ENCODE measurements at regions not wholly inside any gene's neighbourhood (a gene's known extent, or its start where the extent isn't known, plus 50 kb on each side); places are given as distances from the start of the nearest gene placed in this dataset.

- Histone ChIP-seq H3K27ac (ENCODE audit: low read length) (no peak overlapping the region), H3K27me3 (ENCODE audit: control insufficient read depth, insufficient read depth, low read length) (no peaks in the 10 kb centered on the region), H3K9me3 (replicated peaks; ENCODE audit: control insufficient read depth, low read depth, low read length) (no peaks in the 10 kb centered on the region), H3K36me3 (ENCODE audit: control insufficient read depth, insufficient read depth, low read length) (no peaks in the 10 kb centered on the region), H3K4me3 (ENCODE audit: low read length) (no peak overlapping the region), H3K4me1 (ENCODE audit: control insufficient read depth, insufficient read depth, low read length) (no peaks in the 10 kb centered on the region)
- DNase-seq: no peak
- WGBS (ENCODE audit: insufficient coverage): no CpG with 5 or more reads among the region's 2 CpGs
Measured at GRCh38 chr4:17380347-17380746, 131.5 kb downstream of the QDPR start.

DNA sequence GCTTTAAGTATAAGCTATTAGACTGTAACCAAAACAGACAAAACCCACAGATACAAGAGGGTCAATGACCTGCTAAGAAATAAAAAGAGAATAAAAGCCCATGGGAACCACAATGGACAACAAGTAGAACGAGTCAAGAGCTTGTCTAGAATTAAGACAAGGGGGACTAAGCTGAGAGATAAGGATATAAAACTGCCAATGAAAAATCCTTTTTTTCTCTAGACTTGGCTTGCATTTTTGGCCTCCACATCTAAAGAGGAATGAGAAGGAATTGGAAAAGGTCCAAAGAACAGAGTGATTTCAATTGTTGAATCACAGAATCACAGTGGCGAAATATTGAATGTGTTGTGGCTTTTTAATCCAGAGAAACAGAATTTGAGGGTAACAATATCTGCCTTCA, 135.7 kb downstream of the QDPR start:
- no peak overlapping the region for H3K27ac ChIP-seq (ENCODE audit: low read length)
- 36% methylated on average over 1 of the region's 2 CpGs for WGBS (ENCODE audit: insufficient coverage)

GRCh38 chr4:17373666-17374065, 138.2 kb downstream of the QDPR start:
- WGBS (ENCODE audit: insufficient coverage): no CpG with 5 or more reads among the region's 2 CpGs

More for the DNA sequence above, 135.7 kb downstream of the QDPR start:
- Histone ChIP-seq H3K36me3 (ENCODE audit: control insufficient read depth, insufficient read depth, low read length) (no peaks in the 10 kb centered on the region), H3K9me3 (replicated peaks; ENCODE audit: control insufficient read depth, low read depth, low read length) (no peaks in the 10 kb centered on the region), H3K27me3 (ENCODE audit: control insufficient read depth, insufficient read depth, low read length) (no peaks in the 10 kb centered on the region), H3K4me1 (ENCODE audit: control insufficient read depth, insufficient read depth, low read length) (no peaks in the 10 kb centered on the region), H3K4me3 (ENCODE audit: low read length) (no peak overlapping the region)
- DNase-seq: peak; percentile 68

GRCh38 chr4:17370818-17371217, 141.1 kb downstream of the QDPR start:
- Histone ChIP-seq H3K4me1 (ENCODE audit: control insufficient read depth, insufficient read depth, low read length) (no peaks in the 10 kb centered on the region), H3K36me3 (ENCODE audit: control insufficient read depth, insufficient read depth, low read length) (no peaks in the 10 kb centered on the region), H3K27ac (ENCODE audit: low read length) (no peak overlapping the region), H3K9me3 (replicated peaks; ENCODE audit: control insufficient read depth, low read depth, low read length) (no peaks in the 10 kb centered on the region), H3K4me3 (ENCODE audit: low read length) (no peak overlapping the region), H3K27me3 (ENCODE audit: control insufficient read depth, insufficient read depth, low read length) (no peaks in the 10 kb centered on the region)
- no peak for DNase-seq
- WGBS (ENCODE audit: insufficient coverage): no CpG with 5 or more reads among the region's 2 CpGs

More at GRCh38 chr4:17373666-17374065, 138.2 kb downstream of the QDPR start:
- no peak overlapping the region for H3K4me3 ChIP-seq (ENCODE audit: low read length)
- no peaks in the 10 kb centered on the region for H3K27me3 ChIP-seq (ENCODE audit: control insufficient read depth, insufficient read depth, low read length)
- no peak overlapping the region for H3K27ac ChIP-seq (ENCODE audit: low read length)
- no peaks in the 10 kb centered on the region for H3K4me1 ChIP-seq (ENCODE audit: control insufficient read depth, insufficient read depth, low read length)
- H3K9me3 ChIP-seq (replicated peaks; ENCODE audit: control insufficient read depth, low read depth, low read length): no peaks in the 10 kb centered on the region
- no peak for DNase-seq
- no peaks in the 10 kb centered on the region for H3K36me3 ChIP-seq (ENCODE audit: control insufficient read depth, insufficient read depth, low read length)

DNA sequence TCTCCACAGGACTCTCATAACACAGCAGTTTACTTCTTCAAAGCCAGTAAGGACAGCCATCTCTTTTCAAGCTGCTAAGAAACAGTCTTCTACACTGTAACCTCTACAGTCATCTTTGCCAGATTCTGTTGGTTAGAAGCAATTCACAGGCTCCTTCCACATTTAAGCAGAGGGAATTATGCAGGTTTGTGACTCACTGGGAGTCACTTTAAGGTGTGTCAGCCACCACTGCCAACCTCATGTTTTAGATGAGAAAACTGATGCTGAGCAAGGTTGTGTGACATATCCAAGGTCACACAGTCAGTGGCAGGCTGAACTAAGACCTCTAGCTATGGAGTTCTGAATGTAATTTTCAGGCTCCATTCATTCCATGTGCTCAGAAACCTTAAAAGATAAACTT, 143.5 kb downstream of the QDPR start:
- no peak overlapping the region for H3K27ac ChIP-seq (ENCODE audit: low read length)
- DNase-seq: no peak
- no peak overlapping the region for H3K4me3 ChIP-seq (ENCODE audit: low read length)
- H3K4me1 ChIP-seq (ENCODE audit: control insufficient read depth, insufficient read depth, low read length): no peaks in the 10 kb centered on the region
- no peaks in the 10 kb centered on the region for H3K9me3 ChIP-seq (replicated peaks; ENCODE audit: control insufficient read depth, low read depth, low read length)
- no peaks in the 10 kb centered on the region for H3K27me3 ChIP-seq (ENCODE audit: control insufficient read depth, insufficient read depth, low read length)
- H3K36me3 ChIP-seq (ENCODE audit: control insufficient read depth, insufficient read depth, low read length): no peaks in the 10 kb centered on the region

DNA sequence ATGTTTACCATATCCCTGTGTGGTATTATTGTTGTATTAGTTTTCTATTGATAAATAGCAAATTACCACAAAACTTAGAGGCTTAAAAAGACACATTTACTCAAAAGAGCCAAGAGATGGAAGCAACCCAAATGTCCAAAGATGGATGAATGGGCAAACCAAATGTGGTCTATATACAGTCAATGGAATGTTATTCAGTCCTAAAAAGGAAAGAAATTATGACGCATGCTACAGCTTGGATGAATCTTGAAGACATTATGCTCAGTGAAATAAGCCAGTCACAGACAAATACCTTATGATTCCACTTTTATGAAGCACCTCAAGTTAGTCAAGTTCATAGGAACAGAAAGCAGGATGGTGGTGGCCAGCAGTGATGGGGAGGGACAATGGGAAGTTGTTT, 144.7 kb downstream of the QDPR start:
- no peaks in the 10 kb centered on the region for H3K36me3 ChIP-seq (ENCODE audit: control insufficient read depth, insufficient read depth, low read length)
- no peaks in the 10 kb centered on the region for H3K4me1 ChIP-seq (ENCODE audit: control insufficient read depth, insufficient read depth, low read length)
- no peak overlapping the region for H3K4me3 ChIP-seq (ENCODE audit: low read length)
- WGBS (ENCODE audit: insufficient coverage): no CpG with 5 or more reads among the region's 1 CpG
- H3K27me3 ChIP-seq (ENCODE audit: control insufficient read depth, insufficient read depth, low read length): no peaks in the 10 kb centered on the region
- no peak for DNase-seq
- no peaks in the 10 kb centered on the region for H3K9me3 ChIP-seq (replicated peaks; ENCODE audit: control insufficient read depth, low read depth, low read length)
- H3K27ac ChIP-seq (ENCODE audit: low read length): no peak overlapping the region

- Histone ChIP-seq H3K36me3 (ENCODE audit: control insufficient read depth, insufficient read depth, low read length) (no peaks in the 10 kb centered on the region), H3K4me3 (ENCODE audit: low read length) (no peak overlapping the region), H3K27ac (ENCODE audit: low read length) (no peak overlapping the region), H3K9me3 (replicated peaks; ENCODE audit: control insufficient read depth, low read depth, low read length) (no peaks in the 10 kb centered on the region), H3K4me1 (ENCODE audit: control insufficient read depth, insufficient read depth, low read length) (no peaks in the 10 kb centered on the region), H3K27me3 (ENCODE audit: control insufficient read depth, insufficient read depth, low read length) (no peaks in the 10 kb centered on the region)
- peak; percentile 43 for DNase-seq
- WGBS (ENCODE audit: insufficient coverage): no CpG with 5 or more reads among the region's 1 CpG
Measured at GRCh38 chr4:17366496-17366895, 145.4 kb downstream of the QDPR start.

GRCh38 chr4:17362430-17362829, 149.5 kb downstream of the QDPR start:
- H3K4me1 ChIP-seq (ENCODE audit: control insufficient read depth, insufficient read depth, low read length): no peaks in the 10 kb centered on the region
- no peaks in the 10 kb centered on the region for H3K36me3 ChIP-seq (ENCODE audit: control insufficient read depth, insufficient read depth, low read length)
- no peak overlapping the region for H3K27ac ChIP-seq (ENCODE audit: low read length)
- no peaks in the 10 kb centered on the region for H3K9me3 ChIP-seq (replicated peaks; ENCODE audit: control insufficient read depth, low read depth, low read length)
- no peaks in the 10 kb centered on the region for H3K27me3 ChIP-seq (ENCODE audit: control insufficient read depth, insufficient read depth, low read length)
- H3K4me3 ChIP-seq (ENCODE audit: low read length): no peak overlapping the region
- WGBS (ENCODE audit: insufficient coverage): no CpG with 5 or more reads among the region's 1 CpG
- no peak for DNase-seq

GRCh38 chr4:17358241-17358640, 153.6 kb downstream of the QDPR start:
- WGBS (ENCODE audit: insufficient coverage): no CpG with 5 or more reads among the region's 4 CpGs
- no peak for DNase-seq

DNA sequence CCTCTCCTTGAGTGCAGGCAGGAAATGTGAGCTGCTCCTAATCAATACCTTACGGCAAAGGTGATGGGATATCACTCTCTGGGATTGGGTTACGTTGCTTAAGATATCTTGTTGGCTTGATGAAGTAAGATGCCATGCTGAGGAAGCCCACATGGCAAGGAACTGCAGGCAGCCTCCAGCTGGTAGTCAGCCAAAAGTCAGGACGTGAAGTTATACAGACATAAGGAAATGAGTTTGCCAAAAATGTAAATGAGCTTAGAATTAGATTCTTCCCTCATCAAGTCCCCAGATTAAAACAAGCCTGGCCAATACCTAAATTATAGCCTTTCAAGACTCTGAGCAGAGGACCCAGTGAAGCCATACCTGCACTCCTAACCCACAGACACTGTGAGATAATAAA, 155.0 kb downstream of the QDPR start:
- no CpG with 5 or more reads among the region's 3 CpGs for WGBS (ENCODE audit: insufficient coverage)

More at GRCh38 chr4:17358241-17358640, 153.6 kb downstream of the QDPR start:
- no peaks in the 10 kb centered on the region for H3K4me1 ChIP-seq (ENCODE audit: control insufficient read depth, insufficient read depth, low read length)
- peaks cover 3% of the 10 kb centered on the region for H3K9me3 ChIP-seq (replicated peaks; ENCODE audit: control insufficient read depth, low read depth, low read length)
- H3K36me3 ChIP-seq (ENCODE audit: control insufficient read depth, insufficient read depth, low read length): no peaks in the 10 kb centered on the region
- H3K27ac ChIP-seq (ENCODE audit: low read length): no peak overlapping the region
- H3K27me3 ChIP-seq (ENCODE audit: control insufficient read depth, insufficient read depth, low read length): no peaks in the 10 kb centered on the region
- H3K4me3 ChIP-seq (ENCODE audit: low read length): no peak overlapping the region

DNA sequence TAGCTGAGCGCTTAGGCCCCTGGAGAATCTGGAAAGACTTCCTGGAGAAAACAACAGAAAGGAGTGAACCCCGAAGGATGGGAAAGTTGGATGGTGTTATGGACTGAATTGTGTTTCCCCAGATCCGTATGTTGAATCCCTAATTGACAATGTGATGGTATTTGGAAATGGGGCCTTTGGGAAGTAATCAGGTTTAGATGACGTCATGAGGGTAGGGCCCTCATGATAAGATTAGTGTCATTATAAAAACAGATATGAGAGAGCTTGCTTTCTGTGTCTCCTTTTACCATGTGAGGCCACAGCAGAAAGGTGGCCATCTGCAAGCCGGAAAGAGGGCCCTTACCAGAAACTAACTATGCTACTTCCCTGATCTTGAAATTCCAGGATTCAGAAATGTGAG, 159.5 kb downstream of the QDPR start:
- Histone ChIP-seq H3K36me3 (ENCODE audit: control insufficient read depth, insufficient read depth, low read length) (no peaks in the 10 kb centered on the region), H3K9me3 (replicated peaks; ENCODE audit: control insufficient read depth, low read depth, low read length) (peaks cover 3% of the 10 kb centered on the region), H3K4me1 (ENCODE audit: control insufficient read depth, insufficient read depth, low read length) (no peaks in the 10 kb centered on the region), H3K27ac (ENCODE audit: low read length) (no peak overlapping the region), H3K27me3 (ENCODE audit: control insufficient read depth, insufficient read depth, low read length) (no peaks in the 10 kb centered on the region), H3K4me3 (ENCODE audit: low read length) (no peak overlapping the region)
- WGBS (ENCODE audit: insufficient coverage): 67% methylated on average over 5 of the region's 5 CpGs
- DNase-seq: no peak

More for the DNA sequence above, 155.0 kb downstream of the QDPR start:
- no peaks in the 10 kb centered on the region for H3K4me1 ChIP-seq (ENCODE audit: control insufficient read depth, insufficient read depth, low read length)
- peaks cover 3% of the 10 kb centered on the region for H3K9me3 ChIP-seq (replicated peaks; ENCODE audit: control insufficient read depth, low read depth, low read length)
- no peak overlapping the region for H3K27ac ChIP-seq (ENCODE audit: low read length)
- H3K27me3 ChIP-seq (ENCODE audit: control insufficient read depth, insufficient read depth, low read length): no peaks in the 10 kb centered on the region
- no peaks in the 10 kb centered on the region for H3K36me3 ChIP-seq (ENCODE audit: control insufficient read depth, insufficient read depth, low read length)
- H3K4me3 ChIP-seq (ENCODE audit: low read length): no peak overlapping the region
- DNase-seq: no peak

Data from muscle of leg (tissue), 3 donors.